K562 (cell line): ENCODE measurements at regions not wholly inside any gene's neighbourhood (a gene's known extent, or its start where the extent isn't known, plus 50 kb on each side); places are given as distances from the start of the nearest gene placed in this dataset.

Experiments
- ATAC-seq: fragments of 200-7000 bp; cut with Tn5 transposase; 3 replicates; pipeline ENCODE4 v1.9.1; 2020; ENCODE audit warnings: moderate library complexity
- BruUV-seq: library from RNA; stranded (reverse); fragments of 400-500 nt; replicated peaks from 2 replicates; lab custom pipeline; 2021; lab: Mats Ljungman, UMichigan
- CTCF ChIA-PET: fragments of 300-600 bp; formaldehyde crosslinking; extraction: SDS; loops from one replicate; lab custom pipeline; 2021; ENCODE audit warnings: low intra/inter-chr PET ratio; lab: Yijun Ruan, JAX
- POLR2A ChIA-PET: fragments of 300-600, 350-650 bp; sonication (Branson Sonifier 250); formaldehyde crosslinking; extraction: SDS; loops from one replicate; lab custom pipeline; 2021; ENCODE audit warnings: antibody characterized with exemption, inconsistent platforms; lab: Yijun Ruan, JAX
- DNase-seq, 4 experiments: peaks; one replicate each; pipeline versions ENCODE4 v3.0.0 to v3.0.0-alpha.2; 2011 to 2018; ENCODE audit warnings: low spot score in 3 of 4, mixed read lengths in 3 of 4; ENCODE audit errors: extremely low read depth in 1 of 4
- FAIRE-seq: peaks from 2 replicates; lab custom pipeline; 2011; peaks lifted over from hg19 to GRCh38; lab: Jason Lieb, UNC
- H2AFZ ChIP-seq: 2 replicates; pipeline ENCODE4 v1.6.0; 2011; ENCODE audit warnings: low read depth, low read length, control low read depth, inconsistent platforms
- H3K27ac ChIP-seq: fragments of 200-600 bp; 3 replicates; pipeline ENCODE4 v1.8.0; 2011; ENCODE audit warnings: low read depth, mild to moderate bottlenecking, control low read depth, inconsistent platforms, low read length, moderate library complexity, mixed read lengths; ENCODE audit errors: extremely low read depth
- H3K27me3 ChIP-seq, 2 experiments: fragments of 300-600 bp in 1 of 2; 2 replicates in 1 of 2; 3 replicates in 1 of 2; pipeline versions ENCODE4 v1.6.0 to v1.8.0; 2011; ENCODE audit warnings: inconsistent platforms in 2 of 2, low read length in 2 of 2, mild to moderate bottlenecking in 1 of 2, mixed read lengths in 1 of 2, moderate library complexity in 1 of 2; ENCODE audit not compliant: control insufficient read depth in 2 of 2, insufficient read depth in 2 of 2
- H3K36me3 ChIP-seq: fragments of 300-600 bp; 3 replicates; pipeline ENCODE4 v1.8.0; 2011; ENCODE audit warnings: mild to moderate bottlenecking, low read length, inconsistent platforms; ENCODE audit not compliant: control insufficient read depth, insufficient read depth
- H3K4me1 ChIP-seq, 2 experiments: fragments of 200-600 bp in 1 of 2; replicated peaks in 1 of 2; 2 replicates in 1 of 2; 3 replicates in 1 of 2; pipeline versions ENCODE4 v1.5.1 to v1.8.0; 2011; ENCODE audit warnings: inconsistent platforms in 2 of 2, low read length in 2 of 2, mild to moderate bottlenecking in 1 of 2, mixed read lengths in 1 of 2, moderate library complexity in 1 of 2; ENCODE audit not compliant: control insufficient read depth in 2 of 2, insufficient read depth in 2 of 2
- H3K4me2 ChIP-seq: 2 replicates; pipeline ENCODE4 v1.6.1; 2011; ENCODE audit warnings: low read length, control low read depth, inconsistent platforms, mixed read lengths; ENCODE audit not compliant: insufficient read depth
- H3K4me3 ChIP-seq: fragments of 200-600 bp; sonication (generic), shearing (Covaris generic); 2 replicates; pipeline ENCODE4 v1.5.1; 2016; ENCODE audit warnings: control low read depth, inconsistent platforms
- H3K79me2 ChIP-seq: fragments of 200-600 bp; 3 replicates; pipeline ENCODE4 v1.8.0; 2011; ENCODE audit warnings: low read length, inconsistent platforms; ENCODE audit not compliant: control insufficient read depth, insufficient read depth
- H3K9ac ChIP-seq, 2 experiments: 2 replicates each; pipeline versions ENCODE4 v1.6.0 to v1.6.1; 2011; ENCODE audit warnings: low read depth in 2 of 2, low read length in 2 of 2, control low read depth in 1 of 2, inconsistent platforms in 1 of 2, mild to moderate bottlenecking in 1 of 2, mixed read lengths in 1 of 2; ENCODE audit not compliant: insufficient read depth in 1 of 2
- H3K9me1 ChIP-seq: one replicate; pipeline ENCODE4 v1.6.0; 2011; ENCODE audit warnings: inconsistent platforms, mild to moderate bottlenecking, low read length, moderate library complexity; ENCODE audit not compliant: control insufficient read depth, insufficient read depth
- H3K9me3 ChIP-seq: replicated peaks from 2 replicates; pipeline ENCODE4 v1.5.1; 2011; ENCODE audit warnings: low read depth, low read length, inconsistent platforms; ENCODE audit not compliant: control insufficient read depth, insufficient read depth
- H4K20me1 ChIP-seq: replicated peaks from 2 replicates; pipeline ENCODE4 v1.6.1; 2011; ENCODE audit warnings: low read length, inconsistent platforms, mixed read lengths; ENCODE audit not compliant: control insufficient read depth, insufficient read depth
- ATF7 ChIP-seq: fragments of 450-650 bp; IDR thresholded peaks from 2 replicates; pipeline ENCODE4 v1.7.1; 2014; ENCODE audit warnings: mild to moderate bottlenecking, moderate library complexity
- CCNT2 ChIP-seq: IDR thresholded peaks from 2 replicates; pipeline ENCODE4 v1.6.1; 2011; ENCODE audit warnings: borderline replicate concordance, low read depth, mild to moderate bottlenecking, moderate library complexity, mixed read lengths, low read length; ENCODE audit not compliant: insufficient read length; ENCODE audit errors: extremely low read depth
- CHCHD3 ChIP-seq: fragments of 250-450 bp; sonication (Bioruptor Pico); IDR thresholded peaks from 2 replicates; pipeline ENCODE4 v2.1.2; 2022; ENCODE audit warnings: mild to moderate bottlenecking
- GATA2 ChIP-seq: sonication (generic); formaldehyde crosslinking; IDR thresholded peaks from 2 replicates; pipeline ENCODE4 v1.4.0; 2020; ENCODE audit warnings: mild to moderate bottlenecking, missing genetic modification reagents
- KAT7 ChIP-seq: sonication (generic); formaldehyde crosslinking; IDR thresholded peaks from 2 replicates; pipeline ENCODE4 v1.8.0; 2022; ENCODE audit warnings: missing genetic modification reagents, mild to moderate bottlenecking, borderline replicate concordance
- NUFIP1 ChIP-seq: fragments of 450-650 bp; IDR thresholded peaks from 2 replicates; pipeline ENCODE4 v1.6.1; 2018; ENCODE audit not compliant: partially characterized antibody
- ZEB2 ChIP-seq: fragments of 450-650 bp; IDR thresholded peaks from 2 replicates; pipeline ENCODE4 v1.6.1; 2016
- in situ Hi-C: fragments of 300-500 bp; cut with MboI; formaldehyde crosslinking; loops from 4 replicates; pipeline ENCODE4 v1.15.0; 2018; ENCODE audit warnings: inconsistent platforms, mixed read lengths
- intact Hi-C: fragments of 100-400 bp; cut with micrococcal nuclease; formaldehyde crosslinking; loops from 2 replicates; pipeline ENCODE4 v1.14.2; 2022
- TF ChIP-seq, protein P1 (sequence below): fragments of 250-450 bp; sonication (Bioruptor Pico); IDR thresholded peaks from 2 replicates; pipeline ENCODE4 v1.5.0; 2020; ENCODE audit warnings: mild to moderate bottlenecking
- TF ChIP-seq, protein P2 (sequence below), 2 experiments: fragments of 450-650 bp; IDR thresholded peaks; 2 replicates each; pipeline ENCODE4 v1.6.1; 2018; ENCODE audit warnings: mild to moderate bottlenecking in 2 of 2, low read depth in 1 of 2; ENCODE audit not compliant: partially characterized antibody in 2 of 2
- TF ChIP-seq, protein P3 (sequence below): fragments of 450-650 bp; formaldehyde crosslinking; IDR thresholded peaks from 2 replicates; pipeline ENCODE4 v1.4.0; 2020; ENCODE audit warnings: mild to moderate bottlenecking, moderate library complexity
- TF ChIP-seq, protein P4 (sequence below): fragments of 450-650 bp; IDR thresholded peaks from 2 replicates; pipeline ENCODE4 v1.6.1; 2017; ENCODE audit warnings: antibody characterized with exemption
- TF ChIP-seq, protein P5 (sequence below): IDR thresholded peaks from 2 replicates; pipeline ENCODE4 v1.6.1; 2012; ENCODE audit warnings: low read depth, low read length, improper control_type of control experiment, borderline replicate concordance

DNA sequence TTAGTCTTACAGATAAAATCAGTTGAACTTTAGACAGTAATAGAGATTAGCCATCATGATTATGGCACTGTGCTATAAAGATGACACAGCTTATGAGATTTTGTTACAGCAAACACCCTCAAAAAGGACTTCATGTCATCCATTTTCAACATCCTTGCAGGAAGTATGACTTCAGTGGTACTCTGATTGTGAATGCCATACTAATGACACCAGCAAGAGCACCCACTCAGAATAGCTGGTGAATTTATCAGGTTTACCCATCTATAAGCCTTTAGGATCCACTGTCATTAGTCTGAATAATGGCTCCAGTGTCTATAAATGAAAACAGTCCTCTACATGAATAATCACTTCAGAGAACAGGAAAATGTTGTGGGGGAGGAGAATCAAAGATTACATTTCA is 615.2 kb downstream of the RPS29 start:
- in situ Hi-C loops (no loop called here), intact Hi-C loops (no loop called here)
- H3K4me1 ChIP-seq = no peaks in the 10 kb centered on the region
- no peaks in the 10 kb centered on the region for H3K9me1 ChIP-seq
- no peaks in the 10 kb centered on the region for H3K79me2 ChIP-seq
- H3K4me2 ChIP-seq = no peak overlapping the region
- no peaks in the 10 kb centered on the region for H3K27me3 ChIP-seq
- no peak overlapping the region for H3K4me3 ChIP-seq
- no TSS peak for BruUV-seq
- ATAC-seq (no peak), FAIRE-seq (no peak), DNase-seq (no peak)
- no peak overlapping the region for H2AFZ ChIP-seq
- H3K9ac ChIP-seq = no peak overlapping the region
- ChIA-PET POLR2A (no interaction called here), CTCF (no interaction called here)
- H3K36me3 ChIP-seq = no peaks in the 10 kb centered on the region
- H4K20me1 ChIP-seq = no peaks in the 10 kb centered on the region
- no peak overlapping the region for H3K27ac ChIP-seq
- H3K9me3 ChIP-seq = no peaks in the 10 kb centered on the region
- TF ChIP-seq, protein P1, sequence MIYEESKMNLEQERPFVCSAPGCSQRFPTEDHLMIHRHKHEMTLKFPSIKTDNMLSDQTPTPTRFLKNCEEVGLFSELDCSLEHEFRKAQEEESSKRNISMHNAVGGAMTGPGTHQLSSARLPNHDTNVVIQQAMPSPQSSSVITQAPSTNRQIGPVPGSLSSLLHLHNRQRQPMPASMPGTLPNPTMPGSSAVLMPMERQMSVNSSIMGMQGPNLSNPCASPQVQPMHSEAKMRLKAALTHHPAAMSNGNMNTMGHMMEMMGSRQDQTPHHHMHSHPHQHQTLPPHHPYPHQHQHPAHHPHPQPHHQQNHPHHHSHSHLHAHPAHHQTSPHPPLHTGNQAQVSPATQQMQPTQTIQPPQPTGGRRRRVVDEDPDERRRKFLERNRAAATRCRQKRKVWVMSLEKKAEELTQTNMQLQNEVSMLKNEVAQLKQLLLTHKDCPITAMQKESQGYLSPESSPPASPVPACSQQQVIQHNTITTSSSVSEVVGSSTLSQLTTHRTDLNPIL (CRISPR knock-in tag) = no peak
- no peak for TF ChIP-seq CHCHD3 (CRISPR knock-in tag)
- no peak for TF ChIP-seq NUFIP1
- no peak for TF ChIP-seq KAT7
- TF ChIP-seq CCNT2 = no peak
- TF ChIP-seq GATA2 (CRISPR knock-in tag) = no peak
- TF ChIP-seq, protein P2, sequence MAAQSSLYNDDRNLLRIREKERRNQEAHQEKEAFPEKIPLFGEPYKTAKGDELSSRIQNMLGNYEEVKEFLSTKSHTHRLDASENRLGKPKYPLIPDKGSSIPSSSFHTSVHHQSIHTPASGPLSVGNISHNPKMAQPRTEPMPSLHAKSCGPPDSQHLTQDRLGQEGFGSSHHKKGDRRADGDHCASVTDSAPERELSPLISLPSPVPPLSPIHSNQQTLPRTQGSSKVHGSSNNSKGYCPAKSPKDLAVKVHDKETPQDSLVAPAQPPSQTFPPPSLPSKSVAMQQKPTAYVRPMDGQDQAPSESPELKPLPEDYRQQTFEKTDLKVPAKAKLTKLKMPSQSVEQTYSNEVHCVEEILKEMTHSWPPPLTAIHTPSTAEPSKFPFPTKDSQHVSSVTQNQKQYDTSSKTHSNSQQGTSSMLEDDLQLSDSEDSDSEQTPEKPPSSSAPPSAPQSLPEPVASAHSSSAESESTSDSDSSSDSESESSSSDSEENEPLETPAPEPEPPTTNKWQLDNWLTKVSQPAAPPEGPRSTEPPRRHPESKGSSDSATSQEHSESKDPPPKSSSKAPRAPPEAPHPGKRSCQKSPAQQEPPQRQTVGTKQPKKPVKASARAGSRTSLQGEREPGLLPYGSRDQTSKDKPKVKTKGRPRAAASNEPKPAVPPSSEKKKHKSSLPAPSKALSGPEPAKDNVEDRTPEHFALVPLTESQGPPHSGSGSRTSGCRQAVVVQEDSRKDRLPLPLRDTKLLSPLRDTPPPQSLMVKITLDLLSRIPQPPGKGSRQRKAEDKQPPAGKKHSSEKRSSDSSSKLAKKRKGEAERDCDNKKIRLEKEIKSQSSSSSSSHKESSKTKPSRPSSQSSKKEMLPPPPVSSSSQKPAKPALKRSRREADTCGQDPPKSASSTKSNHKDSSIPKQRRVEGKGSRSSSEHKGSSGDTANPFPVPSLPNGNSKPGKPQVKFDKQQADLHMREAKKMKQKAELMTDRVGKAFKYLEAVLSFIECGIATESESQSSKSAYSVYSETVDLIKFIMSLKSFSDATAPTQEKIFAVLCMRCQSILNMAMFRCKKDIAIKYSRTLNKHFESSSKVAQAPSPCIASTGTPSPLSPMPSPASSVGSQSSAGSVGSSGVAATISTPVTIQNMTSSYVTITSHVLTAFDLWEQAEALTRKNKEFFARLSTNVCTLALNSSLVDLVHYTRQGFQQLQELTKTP (IDR thresholded peaks at IDR 0.05; ENCODE audit: low read depth in 1 of 2, partially characterized antibody in 2 of 2) = no peak
- TF ChIP-seq, protein P3, sequence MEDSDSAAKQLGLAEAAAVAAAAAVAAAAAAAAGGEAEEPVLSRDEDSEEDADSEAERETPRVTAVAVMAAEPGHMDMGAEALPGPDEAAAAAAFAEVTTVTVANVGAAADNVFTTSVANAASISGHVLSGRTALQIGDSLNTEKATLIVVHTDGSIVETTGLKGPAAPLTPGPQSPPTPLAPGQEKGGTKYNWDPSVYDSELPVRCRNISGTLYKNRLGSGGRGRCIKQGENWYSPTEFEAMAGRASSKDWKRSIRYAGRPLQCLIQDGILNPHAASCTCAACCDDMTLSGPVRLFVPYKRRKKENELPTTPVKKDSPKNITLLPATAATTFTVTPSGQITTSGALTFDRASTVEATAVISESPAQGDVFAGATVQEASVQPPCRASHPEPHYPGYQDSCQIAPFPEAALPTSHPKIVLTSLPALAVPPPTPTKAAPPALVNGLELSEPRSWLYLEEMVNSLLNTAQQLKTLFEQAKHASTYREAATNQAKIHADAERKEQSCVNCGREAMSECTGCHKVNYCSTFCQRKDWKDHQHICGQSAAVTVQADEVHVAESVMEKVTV (CRISPR knock-in tag) = no peak
- no peak for TF ChIP-seq ZEB2
- TF ChIP-seq ATF7 = no peak
- TF ChIP-seq, protein P4, sequence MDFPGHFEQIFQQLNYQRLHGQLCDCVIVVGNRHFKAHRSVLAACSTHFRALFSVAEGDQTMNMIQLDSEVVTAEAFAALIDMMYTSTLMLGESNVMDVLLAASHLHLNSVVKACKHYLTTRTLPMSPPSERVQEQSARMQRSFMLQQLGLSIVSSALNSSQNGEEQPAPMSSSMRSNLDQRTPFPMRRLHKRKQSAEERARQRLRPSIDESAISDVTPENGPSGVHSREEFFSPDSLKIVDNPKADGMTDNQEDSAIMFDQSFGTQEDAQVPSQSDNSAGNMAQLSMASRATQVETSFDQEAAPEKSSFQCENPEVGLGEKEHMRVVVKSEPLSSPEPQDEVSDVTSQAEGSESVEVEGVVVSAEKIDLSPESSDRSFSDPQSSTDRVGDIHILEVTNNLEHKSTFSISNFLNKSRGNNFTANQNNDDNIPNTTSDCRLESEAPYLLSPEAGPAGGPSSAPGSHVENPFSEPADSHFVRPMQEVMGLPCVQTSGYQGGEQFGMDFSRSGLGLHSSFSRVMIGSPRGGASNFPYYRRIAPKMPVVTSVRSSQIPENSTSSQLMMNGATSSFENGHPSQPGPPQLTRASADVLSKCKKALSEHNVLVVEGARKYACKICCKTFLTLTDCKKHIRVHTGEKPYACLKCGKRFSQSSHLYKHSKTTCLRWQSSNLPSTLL = no peak
- TF ChIP-seq, protein P5, sequence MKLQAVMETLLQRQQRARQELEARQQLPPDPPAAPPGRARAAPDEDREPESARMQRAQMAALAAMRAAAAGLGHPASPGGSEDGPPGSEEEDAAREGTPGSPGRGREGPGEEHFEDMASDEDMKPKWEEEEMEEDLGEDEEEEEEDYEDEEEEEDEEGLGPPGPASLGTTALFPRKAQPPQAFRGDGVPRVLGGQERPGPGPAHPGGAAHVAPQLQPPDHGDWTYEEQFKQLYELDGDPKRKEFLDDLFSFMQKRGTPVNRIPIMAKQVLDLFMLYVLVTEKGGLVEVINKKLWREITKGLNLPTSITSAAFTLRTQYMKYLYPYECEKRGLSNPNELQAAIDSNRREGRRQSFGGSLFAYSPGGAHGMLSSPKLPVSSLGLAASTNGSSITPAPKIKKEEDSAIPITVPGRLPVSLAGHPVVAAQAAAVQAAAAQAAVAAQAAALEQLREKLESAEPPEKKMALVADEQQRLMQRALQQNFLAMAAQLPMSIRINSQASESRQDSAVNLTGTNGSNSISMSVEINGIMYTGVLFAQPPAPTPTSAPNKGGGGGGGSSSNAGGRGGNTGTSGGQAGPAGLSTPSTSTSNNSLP = no peak
